H9 (cell line): ENCODE measurements at regions not wholly inside any gene's neighbourhood (a gene's known extent, or its start where the extent isn't known, plus 50 kb on each side); places are given as distances from the start of the nearest gene placed in this dataset.

Experiments used
- DNase-seq: peaks from one replicate; pipeline ENCODE4 v3.0.0-alpha.2; 2017
- H2AFZ ChIP-seq: one replicate; pipeline ENCODE4 v1.6.1; 2013; ENCODE audit warnings: mild to moderate bottlenecking, low read length, control low read depth, moderate library complexity
- H2AK5ac ChIP-seq: 2 replicates; pipeline ENCODE4 v1.6.1; 2013; ENCODE audit warnings: low read length, control low read depth, mixed read lengths; ENCODE audit not compliant: insufficient read length
- H2BK120ac ChIP-seq: one replicate; pipeline ENCODE4 v1.6.1; 2013; ENCODE audit warnings: low read depth, mild to moderate bottlenecking, low read length, control low read depth, inconsistent platforms; ENCODE audit not compliant: poor library complexity, severe bottlenecking
- H2BK12ac ChIP-seq: 2 replicates; pipeline ENCODE4 v1.6.1; 2013; ENCODE audit warnings: low read length, control low read depth, mixed read lengths, low read depth; ENCODE audit not compliant: insufficient read length
- H2BK15ac ChIP-seq: 2 replicates; pipeline ENCODE4 v1.6.1; 2013; ENCODE audit warnings: low read depth, low read length, control low read depth
- H2BK20ac ChIP-seq: one replicate; pipeline ENCODE4 v1.6.1; 2013; ENCODE audit warnings: low read depth, mild to moderate bottlenecking, low read length, control low read depth, inconsistent platforms; ENCODE audit not compliant: poor library complexity, severe bottlenecking
- H2BK5ac ChIP-seq: 2 replicates; pipeline ENCODE4 v1.6.1; 2013; ENCODE audit warnings: low read length, control low read depth, mixed read lengths; ENCODE audit not compliant: insufficient read length
- H3K14ac ChIP-seq: 2 replicates; pipeline ENCODE4 v1.6.1; 2013; ENCODE audit warnings: low read length, control low read depth; ENCODE audit not compliant: insufficient read depth
- H3K18ac ChIP-seq: 2 replicates; pipeline ENCODE4 v1.6.1; 2013; ENCODE audit warnings: low read depth, mild to moderate bottlenecking, mixed read lengths, low read length, control low read depth; ENCODE audit not compliant: insufficient read length
- H3K23ac ChIP-seq: 2 replicates; pipeline ENCODE4 v1.6.1; 2013; ENCODE audit warnings: low read length, control low read depth, mixed read lengths, low read depth; ENCODE audit not compliant: insufficient read length
- H3K23me2 ChIP-seq: 2 replicates; pipeline ENCODE4 v1.6.1; 2013; ENCODE audit warnings: low read depth, mild to moderate bottlenecking, mixed read lengths, low read length, control low read depth; ENCODE audit not compliant: insufficient read length, poor library complexity, severe bottlenecking
- H3K27ac ChIP-seq: 2 replicates; pipeline ENCODE4 v1.5.1; 2013; ENCODE audit warnings: low read length, control low read depth, mixed read lengths, low read depth; ENCODE audit not compliant: insufficient read length
- H3K27me3 ChIP-seq: 2 replicates; pipeline ENCODE4 v1.6.1; 2013; ENCODE audit warnings: low read length, control low read depth, inconsistent platforms; ENCODE audit not compliant: insufficient read depth
- H3K4ac ChIP-seq: 2 replicates; pipeline ENCODE4 v1.6.1; 2013; ENCODE audit warnings: low read depth, mild to moderate bottlenecking, control low read depth, inconsistent platforms, low read length, moderate library complexity
- H3K4me1 ChIP-seq: 2 replicates; pipeline ENCODE4 v1.6.1; 2013; ENCODE audit warnings: low read length, control low read depth, inconsistent platforms; ENCODE audit not compliant: insufficient read depth
- H3K4me2 ChIP-seq: 2 replicates; pipeline ENCODE4 v1.6.1; 2013; ENCODE audit warnings: low read length, control low read depth, mixed read lengths; ENCODE audit not compliant: insufficient read length, insufficient read depth
- H3K56ac ChIP-seq: 2 replicates; pipeline ENCODE4 v1.6.1; 2013; ENCODE audit warnings: low read depth, mild to moderate bottlenecking, mixed read lengths, low read length, control low read depth; ENCODE audit not compliant: insufficient read length
- H3K79me1 ChIP-seq: 2 replicates; pipeline ENCODE4 v1.6.1; 2013; ENCODE audit warnings: low read depth, mild to moderate bottlenecking, moderate library complexity, low read length, control low read depth, inconsistent platforms; ENCODE audit not compliant: insufficient read depth, poor library complexity, severe bottlenecking
- H3K79me2 ChIP-seq: 2 replicates; pipeline ENCODE4 v1.6.1; 2013; ENCODE audit warnings: low read length, control low read depth, inconsistent platforms; ENCODE audit not compliant: insufficient read depth
- H3K9ac ChIP-seq: 2 replicates; pipeline ENCODE4 v1.6.1; 2013; ENCODE audit warnings: low read length, control low read depth, mixed read lengths; ENCODE audit not compliant: insufficient read length; ENCODE audit errors: extremely low read depth
- H3K9me3 ChIP-seq: one replicate; pipeline ENCODE4 v1.6.1; 2013; ENCODE audit warnings: low read depth, low read length, inconsistent platforms; ENCODE audit not compliant: control insufficient read depth
- H3T11ph ChIP-seq: one replicate; pipeline ENCODE4 v1.6.1; 2013; ENCODE audit warnings: mild to moderate bottlenecking, low read length, control low read depth, inconsistent platforms
- H4K20me1 ChIP-seq: one replicate; pipeline ENCODE4 v1.6.1; 2013; ENCODE audit not compliant: control insufficient read depth, insufficient read length, insufficient read depth
- H4K5ac ChIP-seq: 2 replicates; pipeline ENCODE4 v1.6.1; 2013; ENCODE audit warnings: low read depth, mild to moderate bottlenecking, mixed read lengths, low read length, control low read depth; ENCODE audit not compliant: insufficient read length
- H4K8ac ChIP-seq: replicated peaks from 2 replicates; pipeline ENCODE4 v1.6.1; 2013; ENCODE audit warnings: low read length, control low read depth, mixed read lengths, low read depth; ENCODE audit not compliant: insufficient read length
- H4K91ac ChIP-seq: 2 replicates; pipeline ENCODE4 v1.6.1; 2013; ENCODE audit warnings: low read depth, mild to moderate bottlenecking, moderate library complexity, mixed read lengths, low read length, control low read depth; ENCODE audit not compliant: insufficient read length
- H3K27ac Mint-ChIP-seq, 3 experiments: 2 replicates in 2 of 3; 3 replicates in 1 of 3; pipeline ENCODE4 v1.8.0; 2020 to 2021; ENCODE audit warnings: mixed read lengths in 3 of 3, mild to moderate bottlenecking in 1 of 3, moderate library complexity in 1 of 3
- H3K27me3 Mint-ChIP-seq: 2 replicates; pipeline ENCODE4 v1.8.0; 2021; ENCODE audit warnings: low read depth, mild to moderate bottlenecking, moderate library complexity, mixed read lengths
- H3K36me3 Mint-ChIP-seq, 3 experiments: 2 replicates in 2 of 3; 3 replicates in 1 of 3; pipeline ENCODE4 v1.8.0; 2020 to 2021; ENCODE audit warnings: low read depth in 3 of 3, mixed read lengths in 3 of 3; ENCODE audit not compliant: insufficient read depth in 1 of 3
- H3K4me1 Mint-ChIP-seq, 2 experiments: 2 replicates each; pipeline ENCODE4 v1.8.0; 2020; ENCODE audit warnings: mixed read lengths in 2 of 2
- H3K4me3 Mint-ChIP-seq, 2 experiments: 2 replicates in 1 of 2; 3 replicates in 1 of 2; pipeline ENCODE4 v1.8.0; 2020 to 2021; ENCODE audit warnings: mild to moderate bottlenecking in 2 of 2, mixed read lengths in 2 of 2, moderate library complexity in 1 of 2
- H3K9me3 Mint-ChIP-seq, 2 experiments: 2 replicates in 1 of 2; 3 replicates in 1 of 2; pipeline ENCODE4 v1.8.0; 2020; ENCODE audit warnings: mild to moderate bottlenecking in 2 of 2, mixed read lengths in 2 of 2, moderate library complexity in 1 of 2
- WGBS: extraction: QIAGEN DNeasy Blood & Tissue Kit; methylation state at CpG from one replicate; pipeline ENCODE4 v1.1.7; 2013; ENCODE audit warnings: missing lambda C conversion rate, low lambda C conversion rate, mixed read lengths; ENCODE audit not compliant: insufficient read length; ENCODE audit errors: extremely low coverage; 5-methylcytosine and 5-hydroxymethylcytosine counted together
- TF ChIP-seq, protein P1 (sequence below): fragments of 200-600 bp; sonication (generic); conservative IDR thresholded peaks from 3 replicates; pipeline ENCODE4 v1.8.0; 2021; ENCODE audit warnings: antibody characterized with exemption, mild to moderate bottlenecking

DNA sequence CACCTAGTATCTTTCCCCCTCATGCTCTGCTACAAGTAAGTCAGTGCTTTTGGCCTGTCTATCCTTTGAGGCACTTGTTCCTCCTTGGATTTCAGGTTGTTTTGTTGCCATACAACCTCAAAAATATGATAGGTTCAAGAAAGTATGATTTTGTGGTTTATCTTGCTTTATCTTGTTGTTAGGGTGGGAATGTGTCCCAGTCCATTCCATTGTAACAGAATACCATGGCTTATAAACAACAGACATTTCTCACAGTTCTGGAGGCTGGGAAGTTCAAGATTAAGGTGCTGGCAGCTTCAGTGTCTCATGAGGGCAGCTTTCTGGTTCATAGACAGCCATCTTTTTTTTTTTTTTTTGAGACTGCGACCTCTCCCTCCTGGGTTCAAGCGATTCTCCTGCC lies 72.1 kb downstream of the TMEM270 start:
- no peak overlapping the region for H2AFZ ChIP-seq
- no peak overlapping the region for H2BK20ac ChIP-seq
- H3K36me3 Mint-ChIP-seq, result no peaks in the 10 kb centered on the region
- H3K79me1 ChIP-seq, result no peaks in the 10 kb centered on the region
- no peaks in the 10 kb centered on the region for H3K4me1 ChIP-seq
- H2BK15ac ChIP-seq, result no peak overlapping the region
- no peaks in the 10 kb centered on the region for H3K23me2 ChIP-seq
- H3K4me2 ChIP-seq, result no peak overlapping the region
- H3K27me3 Mint-ChIP-seq, result peaks cover 1% of the 10 kb centered on the region; the same call in 1 of the 2 replicates
- no peak overlapping the region for H3K9ac ChIP-seq
- H2BK120ac ChIP-seq, result no peak overlapping the region
- no peak overlapping the region for H3K14ac ChIP-seq
- H4K5ac ChIP-seq, result no peak overlapping the region
- no CpG with 5 or more reads among the region's 2 CpGs for WGBS
- no peak overlapping the region for H2BK5ac ChIP-seq
- DNase-seq, result no peak
- no peak overlapping the region for H4K91ac ChIP-seq
- H3K9me3 ChIP-seq, result no peaks in the 10 kb centered on the region
- no peak overlapping the region for H3K23ac ChIP-seq
- H3K27me3 ChIP-seq, result no peaks in the 10 kb centered on the region
- H4K8ac ChIP-seq, result no peak overlapping the region
- H3K18ac ChIP-seq, result no peak overlapping the region
- no peak overlapping the region for H3T11ph ChIP-seq
- no peak overlapping the region for H3K56ac ChIP-seq
- no peak overlapping the region for H3K4ac ChIP-seq
- H3K27ac ChIP-seq, result no peak overlapping the region
- H2AK5ac ChIP-seq, result no peak overlapping the region
- TF ChIP-seq, protein P1, sequence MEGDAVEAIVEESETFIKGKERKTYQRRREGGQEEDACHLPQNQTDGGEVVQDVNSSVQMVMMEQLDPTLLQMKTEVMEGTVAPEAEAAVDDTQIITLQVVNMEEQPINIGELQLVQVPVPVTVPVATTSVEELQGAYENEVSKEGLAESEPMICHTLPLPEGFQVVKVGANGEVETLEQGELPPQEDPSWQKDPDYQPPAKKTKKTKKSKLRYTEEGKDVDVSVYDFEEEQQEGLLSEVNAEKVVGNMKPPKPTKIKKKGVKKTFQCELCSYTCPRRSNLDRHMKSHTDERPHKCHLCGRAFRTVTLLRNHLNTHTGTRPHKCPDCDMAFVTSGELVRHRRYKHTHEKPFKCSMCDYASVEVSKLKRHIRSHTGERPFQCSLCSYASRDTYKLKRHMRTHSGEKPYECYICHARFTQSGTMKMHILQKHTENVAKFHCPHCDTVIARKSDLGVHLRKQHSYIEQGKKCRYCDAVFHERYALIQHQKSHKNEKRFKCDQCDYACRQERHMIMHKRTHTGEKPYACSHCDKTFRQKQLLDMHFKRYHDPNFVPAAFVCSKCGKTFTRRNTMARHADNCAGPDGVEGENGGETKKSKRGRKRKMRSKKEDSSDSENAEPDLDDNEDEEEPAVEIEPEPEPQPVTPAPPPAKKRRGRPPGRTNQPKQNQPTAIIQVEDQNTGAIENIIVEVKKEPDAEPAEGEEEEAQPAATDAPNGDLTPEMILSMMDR, result no peak
- no peak overlapping the region for H3K27ac Mint-ChIP-seq
- no peak overlapping the region for H3K4me3 Mint-ChIP-seq
- H3K9me3 Mint-ChIP-seq, result 0 out of 5 replicates have a peak, but pooled peaks cover 0 to 3% of the 10 kb centered on the region in 2 experiments
- H3K4me1 Mint-ChIP-seq, result 0 out of 4 replicates have a peak, but pooled peaks cover 0 to 5% of the 10 kb centered on the region in 2 experiments
- no peaks in the 10 kb centered on the region for H4K20me1 ChIP-seq
- no peaks in the 10 kb centered on the region for H3K79me2 ChIP-seq
- H2BK12ac ChIP-seq, result no peak overlapping the region
